ENCODE measurements at regions not wholly inside any gene's neighbourhood (a gene's known extent, or its start where the extent isn't known, plus 50 kb on each side); places are given as distances from the start of the nearest gene placed in this dataset.

DNA sequence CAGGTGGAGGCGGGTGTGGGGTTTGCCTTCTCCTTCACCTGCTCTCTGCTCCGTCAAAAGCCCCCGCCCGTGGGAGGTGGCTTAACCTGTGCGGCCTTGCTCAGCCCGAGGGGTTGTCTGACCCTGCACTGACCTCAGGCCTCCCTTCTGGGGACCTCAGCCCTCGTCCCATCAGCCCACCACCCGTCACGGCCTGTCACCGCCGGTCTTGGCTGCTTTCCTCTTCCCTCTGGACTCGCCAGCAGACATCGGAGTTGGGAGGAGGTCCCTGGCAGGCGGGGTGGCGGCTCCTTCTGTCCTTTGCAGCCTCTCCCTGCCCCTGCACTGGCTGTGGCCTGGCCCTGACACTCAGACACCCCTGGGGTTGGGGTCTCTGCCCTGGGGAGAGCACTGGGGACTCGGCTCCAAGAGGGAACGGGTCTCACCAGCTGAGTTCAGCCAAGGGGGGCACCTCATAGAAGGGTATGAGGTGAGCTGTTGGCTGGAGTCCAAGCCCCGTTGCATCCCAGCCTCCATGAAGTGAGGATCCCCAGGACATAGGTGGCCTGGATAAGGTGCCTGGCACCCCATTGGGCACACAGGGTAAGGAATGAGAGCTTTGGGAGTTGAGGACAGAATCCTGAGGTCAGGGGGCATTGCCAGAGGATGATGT lies 999.6 kb downstream of the BRD1 start:
- ChIA-PET CTCF (interaction anchor here (0.6 kb wide), 1 partner anchor 30 kb away, joined by 3 read pairs; no protein-coding TSS in a partner anchor), POLR2A (no interaction called here)
- no peak overlapping the region for H3K4me3 ChIP-seq (ENCODE audit: control extremely low read depth in 1 of 5, extremely low read depth in 1 of 5, insufficient read depth in 1 of 5, low read depth in 2 of 5, low read length in 4 of 5)
- Mint-ChIP-seq H3K27ac (no peak overlapping the region), H3K4me1 (no peaks in the 10 kb centered on the region), H3K9me3 (ENCODE audit: insufficient read depth) (peaks cover 8% of the 10 kb centered on the region), H3K27me3 (no peaks in the 10 kb centered on the region), H3K4me3 (no peak overlapping the region)
- no peaks in the 10 kb centered on the region for H3K4me1 ChIP-seq (ENCODE audit: control insufficient read depth in 2 of 2, insufficient read depth in 2 of 2, low read length in 2 of 2)
- no peak for ATAC-seq (ENCODE audit: low read depth)
- TF ChIP-seq, protein P1, sequence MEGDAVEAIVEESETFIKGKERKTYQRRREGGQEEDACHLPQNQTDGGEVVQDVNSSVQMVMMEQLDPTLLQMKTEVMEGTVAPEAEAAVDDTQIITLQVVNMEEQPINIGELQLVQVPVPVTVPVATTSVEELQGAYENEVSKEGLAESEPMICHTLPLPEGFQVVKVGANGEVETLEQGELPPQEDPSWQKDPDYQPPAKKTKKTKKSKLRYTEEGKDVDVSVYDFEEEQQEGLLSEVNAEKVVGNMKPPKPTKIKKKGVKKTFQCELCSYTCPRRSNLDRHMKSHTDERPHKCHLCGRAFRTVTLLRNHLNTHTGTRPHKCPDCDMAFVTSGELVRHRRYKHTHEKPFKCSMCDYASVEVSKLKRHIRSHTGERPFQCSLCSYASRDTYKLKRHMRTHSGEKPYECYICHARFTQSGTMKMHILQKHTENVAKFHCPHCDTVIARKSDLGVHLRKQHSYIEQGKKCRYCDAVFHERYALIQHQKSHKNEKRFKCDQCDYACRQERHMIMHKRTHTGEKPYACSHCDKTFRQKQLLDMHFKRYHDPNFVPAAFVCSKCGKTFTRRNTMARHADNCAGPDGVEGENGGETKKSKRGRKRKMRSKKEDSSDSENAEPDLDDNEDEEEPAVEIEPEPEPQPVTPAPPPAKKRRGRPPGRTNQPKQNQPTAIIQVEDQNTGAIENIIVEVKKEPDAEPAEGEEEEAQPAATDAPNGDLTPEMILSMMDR (IDR thresholded peaks at IDR 0.05), result no peak
- H3K36me3 ChIP-seq (replicated peaks in 1 of 2; ENCODE audit: control extremely low read depth in 1 of 2, control insufficient read depth in 1 of 2, extremely low read depth in 1 of 2, insufficient read depth in 2 of 2, low read length in 1 of 2), result no peaks in the 10 kb centered on the region
- H2AFZ ChIP-seq (ENCODE audit: insufficient read depth, low read depth, low read length, poor library complexity, severe bottlenecking), result no peak overlapping the region
- 81% methylated on average over 13 of the region's 18 CpGs for whole genome bisulfite sequencing (ENCODE audit: insufficient coverage)
- H3K4me2 ChIP-seq (replicated peaks; ENCODE audit: low read depth, low read length, poor library complexity, severe bottlenecking), result no peak overlapping the region
- H3K9me3 ChIP-seq (ENCODE audit: control extremely low read depth in 1 of 3, control insufficient read depth in 2 of 3, insufficient read depth in 1 of 3, low read length in 2 of 3), result peaks cover 0 to 38% (median 0%) of the 10 kb centered on the region in 3 donors
- no peak overlapping the region for H3K9ac ChIP-seq (ENCODE audit: low read length)
- no peaks in the 10 kb centered on the region for H4K20me1 ChIP-seq (ENCODE audit: control insufficient read depth, insufficient read depth, low read length, poor library complexity, severe bottlenecking)
- intact Hi-C loops (cut with micrococcal nuclease), result no loop called here
- no peak overlapping the region for H3K27ac ChIP-seq (ENCODE audit: low read length in 2 of 2)
- peaks cover 0 to 2% (median 0%) of the 10 kb centered on the region in 4 experiments for H3K27me3 ChIP-seq (replicated peaks in 1 of 4; ENCODE audit: control extremely low read depth in 1 of 4, control insufficient read depth in 3 of 4, insufficient read depth in 4 of 4, low read length in 3 of 4)
- no peak for DNase-seq
- no peaks in the 10 kb centered on the region for H3K79me2 ChIP-seq (ENCODE audit: control insufficient read depth, insufficient read depth, low read length)

DNA sequence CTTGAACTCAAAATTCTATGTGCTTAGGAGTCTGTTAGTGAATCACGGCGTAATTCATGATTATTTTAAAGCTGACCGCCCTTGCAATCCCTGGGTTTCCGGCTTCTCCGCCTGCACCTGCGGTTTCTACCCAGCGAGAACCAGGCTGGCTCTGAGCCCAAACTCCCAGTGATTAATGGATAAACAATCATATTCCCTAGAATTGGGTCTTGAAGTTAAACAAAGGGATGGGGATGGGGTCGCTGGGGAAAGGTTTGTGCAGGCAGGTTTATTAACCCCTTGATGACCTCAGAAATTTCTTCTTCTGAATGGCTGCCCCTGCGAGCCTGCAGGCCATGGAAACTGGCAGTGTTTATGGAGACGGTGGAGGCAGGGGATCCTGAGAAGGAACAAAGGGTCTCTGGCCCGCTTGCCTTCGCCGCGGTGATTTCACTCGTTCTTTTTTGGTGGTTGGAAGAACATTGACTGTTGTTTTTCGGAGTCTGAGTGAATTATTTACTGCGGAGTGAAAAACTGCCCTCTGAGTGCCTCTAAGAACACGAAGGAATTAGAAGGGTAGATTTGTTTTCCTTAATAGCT lies 1000.3 kb downstream of the BRD1 start:
- no peak overlapping the region for H3K9ac ChIP-seq (ENCODE audit: low read length)
- no peak overlapping the region for H3K27ac ChIP-seq (ENCODE audit: low read length in 2 of 2)
- no peak overlapping the region for H3K4me3 Mint-ChIP-seq
- no peak overlapping the region for H3K27ac Mint-ChIP-seq
- H3K27me3 ChIP-seq (replicated peaks in 1 of 4; ENCODE audit: control extremely low read depth in 1 of 4, control insufficient read depth in 3 of 4, insufficient read depth in 4 of 4, low read length in 3 of 4), result peaks cover 0 to 2% (median 0%) of the 10 kb centered on the region in 4 experiments
- no peaks in the 10 kb centered on the region for H4K20me1 ChIP-seq (ENCODE audit: control insufficient read depth, insufficient read depth, low read length, poor library complexity, severe bottlenecking)
- TF ChIP-seq, protein P1 (IDR thresholded peaks at IDR 0.05), result no peak
- no peak for TF ChIP-seq EZH2 (IDR thresholded peaks at IDR 0.05; ENCODE audit: borderline replicate concordance, insufficient read depth, low read depth, low read length, poor library complexity, severe bottlenecking)
- no peaks in the 10 kb centered on the region for H3K36me3 ChIP-seq (replicated peaks in 1 of 2; ENCODE audit: control extremely low read depth in 1 of 2, control insufficient read depth in 1 of 2, extremely low read depth in 1 of 2, insufficient read depth in 2 of 2, low read length in 1 of 2)
- ATAC-seq (ENCODE audit: low read depth), result no peak
- DNase-seq, result no peak
- no peaks in the 10 kb centered on the region for H3K79me2 ChIP-seq (ENCODE audit: control insufficient read depth, insufficient read depth, low read length)
- no peak overlapping the region for H3K4me2 ChIP-seq (replicated peaks; ENCODE audit: low read depth, low read length, poor library complexity, severe bottlenecking)
- peaks cover 4% of the 10 kb centered on the region for H3K9me3 Mint-ChIP-seq (ENCODE audit: insufficient read depth)
- intact Hi-C loops (cut with micrococcal nuclease), result no loop called here
- H3K4me1 Mint-ChIP-seq, result no peaks in the 10 kb centered on the region
- 78% methylated on average over 17 of the region's 18 CpGs for WGBS (ENCODE audit: insufficient coverage)
- no peaks in the 10 kb centered on the region for H3K27me3 Mint-ChIP-seq
- no peak overlapping the region for H2AFZ ChIP-seq (ENCODE audit: insufficient read depth, low read depth, low read length, poor library complexity, severe bottlenecking)
- POLR2A ChIA-PET, result no interaction called here
- no peak overlapping the region for H3K4me3 ChIP-seq (ENCODE audit: control extremely low read depth in 1 of 5, extremely low read depth in 1 of 5, insufficient read depth in 1 of 5, low read depth in 2 of 5, low read length in 4 of 5)
- H3K9me3 ChIP-seq (ENCODE audit: control extremely low read depth in 1 of 3, control insufficient read depth in 2 of 3, insufficient read depth in 1 of 3, low read length in 2 of 3), result peaks cover 0 to 36% (median 0%) of the 10 kb centered on the region in 3 donors
- CTCF ChIA-PET, result no interaction called here
- H3K4me1 ChIP-seq (ENCODE audit: control insufficient read depth in 2 of 2, insufficient read depth in 2 of 2, low read length in 2 of 2), result no peaks in the 10 kb centered on the region
